ENCODE measurements at regions not wholly inside any gene's neighbourhood (a gene's known extent, or its start where the extent isn't known, plus 50 kb on each side); places are given as distances from the start of the nearest gene placed in this dataset.

GRCh38 chr3:30331519-30331918 lies 274.9 kb upstream of the TGFBR2 start:
- no peak for DNase-seq (ENCODE audit: low spot score)

- no peak for DNase-seq (ENCODE audit: low spot score)
Observed at GRCh38 chr3:30332196-30333021, 274.0 kb upstream of the TGFBR2 start.

- DNase-seq (ENCODE audit: low spot score), result no peak
Observed at GRCh38 chr3:30333143-30333542, 273.3 kb upstream of the TGFBR2 start.

DNA sequence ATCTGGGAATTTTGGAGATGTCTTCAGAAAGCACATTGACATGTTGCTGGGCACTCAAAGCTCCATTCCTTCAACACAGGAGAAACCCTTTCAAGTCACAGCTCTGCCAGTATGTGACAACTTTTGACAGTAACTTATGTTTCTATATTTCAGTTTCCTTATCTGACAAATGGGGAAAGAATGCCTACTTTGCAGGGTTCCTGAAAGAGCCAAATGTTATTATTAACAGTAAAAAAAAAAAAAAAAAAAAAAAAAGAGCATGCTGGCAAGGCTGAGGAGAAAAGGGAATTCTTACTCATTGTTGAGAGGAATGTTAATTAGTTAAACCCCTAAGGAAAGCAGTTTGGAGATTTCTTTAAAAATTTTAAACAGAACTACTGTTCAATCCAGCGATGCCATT lies 272.5 kb upstream of the TGFBR2 start:
- DNase-seq (ENCODE audit: low spot score), result no peak

GRCh38 chr3:30340500-30340899 lies 265.9 kb upstream of the TGFBR2 start:
- DNase-seq (ENCODE audit: low spot score), result no peak

- no peak for DNase-seq (ENCODE audit: low spot score)
Observed at GRCh38 chr3:30341079-30341478, 265.3 kb upstream of the TGFBR2 start.

DNA sequence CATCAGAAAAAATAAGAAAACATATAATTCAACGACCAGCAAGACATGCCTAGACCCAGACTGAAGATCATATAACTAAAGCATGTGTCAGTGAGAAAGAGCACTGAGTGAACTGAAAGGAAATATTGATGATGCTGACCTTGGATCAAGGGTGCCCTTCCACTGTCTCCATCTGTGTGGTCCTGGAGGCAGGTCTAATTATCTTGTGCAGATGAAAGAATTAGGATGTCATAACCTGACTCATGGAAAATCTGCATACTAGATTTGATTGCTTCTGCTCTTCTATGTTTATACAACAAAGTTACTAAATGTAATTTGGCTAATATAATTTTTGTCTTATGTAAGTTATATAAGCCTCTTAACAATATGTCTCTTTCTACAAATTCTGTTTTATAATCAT lies 264.6 kb upstream of the TGFBR2 start:
- no peak for DNase-seq (ENCODE audit: low spot score)

DNA sequence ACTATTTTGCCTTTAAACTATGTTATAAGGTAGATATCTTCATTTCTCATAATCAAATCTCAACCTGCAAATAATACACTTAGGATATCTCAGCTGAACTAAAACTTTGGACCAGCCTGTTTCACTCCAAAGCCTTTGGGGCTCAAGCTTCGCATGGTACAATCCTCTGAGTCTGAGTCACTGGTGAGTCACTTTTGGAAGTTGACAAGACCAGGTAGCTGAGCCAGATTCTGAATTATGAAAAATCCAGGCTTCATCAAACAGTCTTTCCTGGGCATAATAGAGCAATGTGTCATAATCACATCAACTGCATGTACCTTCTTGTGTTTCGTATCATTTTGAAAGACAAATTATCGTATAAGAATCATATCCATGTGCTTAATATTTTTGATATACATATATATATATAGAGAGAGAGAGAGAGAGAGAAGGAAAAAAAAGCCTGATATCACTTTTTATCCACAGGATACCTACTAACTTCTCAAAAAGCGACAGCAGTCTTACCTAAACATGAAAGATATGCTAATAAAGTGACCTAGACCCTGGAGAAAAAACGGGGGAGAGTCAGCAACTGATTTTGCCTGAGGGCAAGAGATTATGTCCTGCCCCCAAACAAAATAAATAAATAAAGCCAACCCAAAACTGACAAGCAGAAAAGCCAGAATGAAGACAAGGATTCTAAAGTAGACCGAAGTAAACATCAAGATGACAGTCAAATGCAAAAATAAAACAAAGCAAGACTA lies 263.9 kb upstream of the TGFBR2 start:
- no peak for DNase-seq (ENCODE audit: low spot score)

DNA sequence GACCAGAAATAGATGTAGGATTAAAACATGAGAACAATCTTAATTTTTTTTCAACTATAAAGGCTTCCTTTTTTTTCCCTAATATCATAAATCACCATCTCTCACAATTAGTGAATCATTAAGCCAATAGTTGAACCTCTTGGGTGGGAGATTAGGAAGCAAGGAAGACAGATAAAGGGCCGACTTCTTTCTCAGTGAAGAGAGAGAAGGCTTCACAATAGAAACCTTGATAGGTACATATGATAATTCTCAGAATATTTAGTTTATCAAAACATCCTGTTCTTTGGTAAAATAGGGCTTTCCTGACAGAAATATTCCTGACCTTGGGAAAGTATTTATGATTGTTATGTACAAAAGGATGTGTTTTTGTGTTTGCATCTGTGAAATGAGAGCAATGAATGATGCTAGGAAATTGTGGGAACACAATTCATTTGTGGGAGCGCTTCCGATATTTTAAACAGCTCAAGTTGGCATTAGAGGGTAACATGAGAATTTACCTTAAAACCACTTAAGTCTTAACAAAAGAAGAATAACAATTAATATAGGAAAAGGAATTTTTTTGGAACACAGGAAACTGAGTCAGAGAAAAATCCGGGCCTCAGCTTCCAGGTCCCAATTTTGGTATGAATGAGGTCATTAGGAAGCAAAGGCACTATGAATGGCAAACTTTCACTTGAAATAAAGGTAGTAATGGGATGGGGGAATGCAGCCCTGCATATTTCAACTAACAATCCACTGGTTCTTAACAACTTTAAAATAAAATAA lies 263.2 kb upstream of the TGFBR2 start:
- no peak for DNase-seq (ENCODE audit: low spot score)

DNA sequence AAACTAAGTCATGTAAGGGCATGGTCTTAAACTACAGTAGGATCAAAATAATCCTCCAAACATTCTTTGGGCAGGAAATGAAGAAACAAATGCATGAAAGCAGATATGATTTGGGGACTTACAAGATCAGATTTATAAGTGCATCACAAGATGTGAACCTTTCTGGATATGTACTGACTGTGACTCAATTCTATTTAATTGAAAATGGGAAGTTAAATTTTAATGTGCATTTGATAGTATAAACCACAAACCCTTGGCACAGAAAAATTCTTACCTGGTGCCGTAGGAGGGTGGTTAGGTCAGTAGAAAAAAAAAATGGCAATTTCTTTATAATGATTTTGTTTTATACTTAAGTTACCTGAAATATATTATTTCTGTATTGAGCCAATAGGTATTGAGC lies 262.5 kb upstream of the TGFBR2 start:
- DNase-seq (ENCODE audit: low spot score), result no peak

GRCh38 chr3:30344288-30344687 lies 262.1 kb upstream of the TGFBR2 start:
- DNase-seq (ENCODE audit: low spot score), result no peak

DNA sequence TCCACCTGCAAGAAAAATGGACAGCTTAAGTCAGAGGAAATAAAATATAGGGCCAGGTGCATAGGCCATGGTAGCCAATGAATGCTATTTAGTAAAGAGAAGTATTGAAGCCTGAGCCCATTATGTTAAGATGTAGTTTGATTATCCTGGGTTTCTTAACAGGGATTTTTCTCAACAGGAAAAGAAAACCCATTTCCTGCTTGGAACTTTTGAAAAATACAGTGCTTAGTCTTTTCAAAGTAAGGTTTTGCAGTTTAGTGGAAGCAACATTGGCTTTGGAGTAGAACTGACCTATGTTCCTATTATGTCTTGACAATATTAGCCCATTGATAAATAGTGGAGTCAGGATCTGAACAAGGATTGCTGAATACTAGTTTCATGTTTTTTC lies 259.5 kb upstream of the TGFBR2 start:
- DNase-seq (ENCODE audit: low spot score), result no peak

DNA sequence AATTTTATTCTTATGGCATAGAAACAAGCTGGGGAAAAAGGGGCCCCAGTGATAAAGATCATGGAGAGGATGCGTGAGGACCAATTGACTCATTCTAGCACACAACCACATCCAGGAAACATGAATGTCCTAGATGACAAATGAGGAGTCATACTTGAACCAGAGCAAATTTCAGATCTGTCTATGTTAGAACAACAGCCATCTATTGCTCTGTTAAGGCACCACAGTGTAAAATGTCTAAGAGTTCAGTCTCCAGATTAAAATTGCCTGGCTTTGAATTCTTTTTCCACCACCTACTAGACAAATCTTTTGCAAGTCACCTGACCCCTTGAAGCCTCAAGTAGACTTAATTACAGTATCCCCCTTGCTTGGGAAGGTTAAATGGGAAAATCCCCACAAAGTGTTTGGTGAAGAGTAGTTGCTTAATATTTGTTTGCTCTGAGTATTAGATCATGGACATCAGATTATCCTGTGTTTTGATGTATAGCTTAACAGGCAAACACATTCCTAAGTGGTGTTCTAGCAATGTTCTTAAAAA lies 258.7 kb upstream of the TGFBR2 start:
- DNase-seq (ENCODE audit: low spot score), result no peak

DNA sequence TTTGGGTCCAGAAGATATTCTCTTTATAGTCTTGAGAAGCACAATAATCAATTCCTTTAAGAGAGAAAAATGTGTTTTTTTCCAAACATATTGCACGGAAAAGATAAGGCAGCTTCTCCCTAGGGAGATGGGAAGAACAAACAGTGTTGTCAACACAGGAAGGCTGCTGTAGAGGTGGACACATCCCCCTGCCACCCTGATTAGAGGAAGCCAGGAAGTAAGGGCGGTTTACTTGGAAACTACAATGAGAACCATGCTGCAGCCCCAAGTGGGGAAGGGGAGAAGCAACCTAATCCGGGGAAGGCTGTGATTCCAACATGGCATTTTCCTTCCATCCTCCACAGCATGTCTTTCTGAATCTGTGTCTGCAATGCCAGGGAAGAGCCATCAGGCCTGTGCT lies 256.9 kb upstream of the TGFBR2 start:
- no peak for DNase-seq (ENCODE audit: low spot score)

GRCh38 chr3:30350011-30350410 lies 256.4 kb upstream of the TGFBR2 start:
- DNase-seq (ENCODE audit: low spot score), result no peak

GRCh38 chr3:30350901-30351300 lies 255.5 kb upstream of the TGFBR2 start:
- DNase-seq (ENCODE audit: low spot score), result no peak

- DNase-seq (ENCODE audit: low spot score), result no peak
Observed at GRCh38 chr3:30352410-30353318, 253.7 kb upstream of the TGFBR2 start.

DNA sequence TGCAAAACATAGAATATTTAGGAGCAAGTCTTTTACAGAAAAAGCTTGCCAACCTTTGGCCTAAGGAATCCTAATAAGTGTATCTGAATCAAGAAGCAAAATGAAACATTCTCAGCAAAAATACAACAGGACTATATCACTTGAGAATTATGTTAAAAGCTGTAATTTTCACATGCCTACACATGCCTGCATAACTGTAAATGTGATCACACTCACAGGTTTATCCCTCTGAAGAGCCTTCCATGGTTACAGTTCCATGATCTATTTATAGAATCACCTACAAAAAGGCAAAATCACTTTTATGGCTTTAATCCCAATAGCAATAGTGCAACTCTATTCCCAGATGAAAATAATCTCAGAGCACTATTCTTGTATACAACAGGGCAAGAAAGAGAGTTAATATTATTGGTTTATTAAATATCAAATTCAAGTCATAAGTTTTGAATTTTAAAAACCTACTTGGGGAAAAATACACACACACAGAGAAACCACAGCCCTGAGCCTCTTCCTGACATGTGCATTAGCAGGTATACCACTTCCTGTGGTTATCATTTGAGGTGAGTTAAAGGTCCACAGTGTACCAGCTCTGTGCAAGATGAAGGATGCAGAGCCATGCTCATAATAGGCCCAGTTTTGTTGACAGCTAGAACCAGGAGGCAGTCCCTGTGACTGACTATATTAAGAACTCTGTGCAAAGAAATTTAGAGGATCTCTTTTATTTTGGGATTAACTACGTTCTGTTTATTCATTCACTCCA lies 252.5 kb upstream of the TGFBR2 start:
- no peak for DNase-seq (ENCODE audit: low spot score)

DNA sequence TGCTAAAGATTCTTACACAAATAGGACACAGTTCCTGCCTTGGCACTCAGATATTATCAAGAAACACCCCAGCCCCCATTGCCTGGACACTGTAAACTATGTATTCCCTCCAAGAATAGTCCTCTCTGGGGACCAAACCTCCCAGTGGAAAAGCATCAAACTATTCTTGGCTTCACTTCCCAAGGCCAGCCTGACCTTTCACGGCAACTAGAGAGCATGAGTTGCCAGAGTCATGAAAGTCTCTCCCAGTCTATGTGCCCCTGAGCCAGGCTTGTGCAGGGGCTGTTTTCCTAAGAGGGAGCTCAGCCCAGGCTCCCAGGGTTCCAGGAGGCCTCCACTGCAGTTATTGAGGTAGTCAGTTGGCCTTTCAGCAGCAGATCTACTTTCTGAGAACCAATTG lies 251.9 kb upstream of the TGFBR2 start:
- no peak for DNase-seq (ENCODE audit: low spot score)

DNA sequence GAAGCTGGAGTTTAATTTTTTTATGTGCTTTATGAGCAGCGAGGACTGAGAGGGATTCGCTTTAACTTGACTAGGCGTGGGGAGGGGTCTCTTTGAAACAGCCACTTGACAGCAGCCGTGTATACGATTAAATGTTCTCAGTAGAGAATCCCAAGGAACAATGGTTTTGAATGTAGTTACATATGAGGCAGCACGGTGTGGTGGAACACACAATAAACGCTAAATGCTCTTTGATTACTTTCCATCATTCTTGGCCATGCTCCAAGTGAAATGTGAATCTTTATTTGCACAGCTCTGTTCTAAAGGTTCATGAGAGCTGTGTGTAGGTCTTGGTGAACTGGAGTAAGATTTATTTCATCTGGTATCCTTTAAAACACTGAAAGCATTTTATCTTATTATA lies 251.4 kb upstream of the TGFBR2 start:
- DNase-seq (ENCODE audit: low spot score), result no peak

GRCh38 chr3:30355622-30356021 lies 250.8 kb upstream of the TGFBR2 start:
- DNase-seq (ENCODE audit: low spot score), result no peak
